ENCODE measurements at regions not wholly inside any gene's neighbourhood (a gene's known extent, or its start where the extent isn't known, plus 50 kb on each side); places are given as distances from the start of the nearest gene placed in this dataset.
A peak's percentile ranks its signal among the peaks of the same experiment; 100 is the strongest.

DNA sequence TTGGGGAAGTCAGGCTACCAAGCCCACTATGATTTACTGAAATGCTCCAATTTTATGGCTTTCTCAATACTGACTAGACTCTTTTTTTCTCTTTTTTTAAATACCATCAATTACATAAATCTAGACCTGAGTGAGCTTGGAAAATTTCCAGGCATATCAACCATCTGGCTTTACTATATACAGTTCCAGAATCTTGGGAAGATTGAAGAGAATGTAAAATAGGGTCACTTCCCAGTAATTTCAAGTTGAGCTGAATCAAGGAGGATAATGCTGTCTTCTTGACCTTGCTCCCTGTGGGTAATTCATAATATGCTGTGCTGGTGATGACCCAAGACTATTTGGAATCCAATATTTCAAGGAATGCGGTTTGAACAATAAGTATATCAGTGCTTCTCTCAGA lies 108.1 kb downstream of the MAP3K21 start:
- Histone ChIP-seq H3K27me3 (ENCODE audit: control insufficient read depth in 1 of 2, insufficient read depth in 2 of 2, low read length in 2 of 2) (peaks cover 0 to 12% of the 10 kb centered on the region in 2 experiments), H3K4me1 (ENCODE audit: insufficient read depth, low read length) (no peaks in the 10 kb centered on the region), H3K9me3 (ENCODE audit: control insufficient read depth in 1 of 2, insufficient read depth in 1 of 2, low read length in 2 of 2) (no peaks in the 10 kb centered on the region), H3K4me3 (ENCODE audit: low read length) (no peak overlapping the region), H3K36me3 (ENCODE audit: insufficient read depth, low read length) (no peaks in the 10 kb centered on the region), H3K27ac (ENCODE audit: low read depth in 1 of 2, low read length in 2 of 2) (no peak overlapping the region)
- POLR2A ChIA-PET, result no interaction called here
- no peak for DNase-seq
- no peak for ATAC-seq (ENCODE audit: poor library complexity)
- Mint-ChIP-seq H3K9me3 (no peaks in the 10 kb centered on the region), H3K4me1 (ENCODE audit: low read depth) (no peaks in the 10 kb centered on the region), H3K4me3 (no peak overlapping the region), H3K27ac (no peak overlapping the region), H3K36me3 (ENCODE audit: low read depth) (no peaks in the 10 kb centered on the region), H3K27me3 (peaks cover 39% of the 10 kb centered on the region)
- intact Hi-C loops (cut with DNase I, micrococcal nuclease), result loop anchor here in 1 of 2 experiments (1.0 kb wide), 1 partner anchor 30 kb away; no protein-coding TSS in a partner anchor
- TF ChIP-seq, protein P1, sequence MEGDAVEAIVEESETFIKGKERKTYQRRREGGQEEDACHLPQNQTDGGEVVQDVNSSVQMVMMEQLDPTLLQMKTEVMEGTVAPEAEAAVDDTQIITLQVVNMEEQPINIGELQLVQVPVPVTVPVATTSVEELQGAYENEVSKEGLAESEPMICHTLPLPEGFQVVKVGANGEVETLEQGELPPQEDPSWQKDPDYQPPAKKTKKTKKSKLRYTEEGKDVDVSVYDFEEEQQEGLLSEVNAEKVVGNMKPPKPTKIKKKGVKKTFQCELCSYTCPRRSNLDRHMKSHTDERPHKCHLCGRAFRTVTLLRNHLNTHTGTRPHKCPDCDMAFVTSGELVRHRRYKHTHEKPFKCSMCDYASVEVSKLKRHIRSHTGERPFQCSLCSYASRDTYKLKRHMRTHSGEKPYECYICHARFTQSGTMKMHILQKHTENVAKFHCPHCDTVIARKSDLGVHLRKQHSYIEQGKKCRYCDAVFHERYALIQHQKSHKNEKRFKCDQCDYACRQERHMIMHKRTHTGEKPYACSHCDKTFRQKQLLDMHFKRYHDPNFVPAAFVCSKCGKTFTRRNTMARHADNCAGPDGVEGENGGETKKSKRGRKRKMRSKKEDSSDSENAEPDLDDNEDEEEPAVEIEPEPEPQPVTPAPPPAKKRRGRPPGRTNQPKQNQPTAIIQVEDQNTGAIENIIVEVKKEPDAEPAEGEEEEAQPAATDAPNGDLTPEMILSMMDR (IDR thresholded peaks at IDR 0.05), result no peak
- CTCF ChIA-PET, result no interaction called here

DNA sequence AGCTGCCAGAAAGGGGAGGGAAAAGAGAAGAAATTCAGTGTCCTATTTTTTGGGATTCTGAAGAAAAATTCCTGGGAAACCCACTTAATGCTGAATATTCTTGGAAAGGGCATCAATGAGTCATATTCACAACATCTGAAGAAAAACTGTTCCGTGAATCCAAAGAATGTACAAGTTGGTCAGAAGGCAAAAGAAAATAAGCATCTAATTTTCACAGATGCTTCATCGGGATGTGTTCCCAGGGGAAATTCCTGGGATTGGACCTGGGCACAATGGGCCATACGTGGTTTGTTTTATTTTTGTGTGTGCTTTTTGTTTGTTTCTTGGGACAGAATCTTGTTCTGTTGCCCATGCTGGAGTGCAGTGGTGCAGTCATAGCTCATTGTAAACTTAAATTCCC lies 112.2 kb downstream of the MAP3K21 start:
- TF ChIP-seq, protein P1 (IDR thresholded peaks at IDR 0.05), result no peak
- H3K36me3 ChIP-seq (ENCODE audit: insufficient read depth, low read length), result no peaks in the 10 kb centered on the region
- DNase-seq (no peak), ATAC-seq (ENCODE audit: poor library complexity) (no peak)
- H3K27ac ChIP-seq (ENCODE audit: low read depth in 1 of 2, low read length in 2 of 2), result no peak overlapping the region
- H3K27ac Mint-ChIP-seq, result no peak overlapping the region
- peaks cover 26% of the 10 kb centered on the region for H3K27me3 Mint-ChIP-seq
- intact Hi-C loops (cut with DNase I, micrococcal nuclease), result no loop called here
- H3K4me1 ChIP-seq (ENCODE audit: insufficient read depth, low read length), result no peaks in the 10 kb centered on the region
- H3K4me3 ChIP-seq (ENCODE audit: low read length), result no peak overlapping the region
- ChIA-PET POLR2A (no interaction called here), CTCF (no interaction called here)
- H3K9me3 Mint-ChIP-seq, result no peaks in the 10 kb centered on the region
- H3K27me3 ChIP-seq (ENCODE audit: control insufficient read depth in 1 of 2, insufficient read depth in 2 of 2, low read length in 2 of 2), result peaks cover 2 to 4% of the 10 kb centered on the region in 2 experiments
- H3K4me1 Mint-ChIP-seq (ENCODE audit: low read depth), result no peaks in the 10 kb centered on the region
- no peaks in the 10 kb centered on the region for H3K36me3 Mint-ChIP-seq (ENCODE audit: low read depth)
- H3K4me3 Mint-ChIP-seq, result no peak overlapping the region
- H3K9me3 ChIP-seq (ENCODE audit: control insufficient read depth in 1 of 2, insufficient read depth in 1 of 2, low read length in 2 of 2), result no peaks in the 10 kb centered on the region

DNA sequence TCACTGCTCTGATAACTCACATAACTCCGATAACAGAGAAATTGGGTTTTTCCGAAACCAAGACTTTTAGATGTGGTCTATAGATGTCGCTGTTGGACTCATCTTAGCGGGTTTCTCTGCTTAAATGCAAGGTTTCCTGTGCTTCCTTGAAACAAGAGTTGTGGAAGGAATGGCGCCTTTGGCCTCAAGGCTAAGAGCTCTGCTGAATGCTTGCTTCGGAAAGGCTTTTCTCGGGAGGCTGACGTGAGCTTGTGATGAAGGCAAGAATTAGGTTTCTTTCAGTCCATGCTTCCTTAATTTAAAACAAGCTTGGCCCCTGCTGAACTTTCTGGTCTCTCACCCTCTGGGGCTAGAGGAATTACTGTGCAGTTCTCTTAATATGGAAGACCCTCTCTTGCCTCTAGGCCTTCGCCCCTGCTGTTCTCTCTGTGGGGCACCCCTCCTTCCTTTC lies 113.5 kb downstream of the MAP3K21 start:
- Histone ChIP-seq H3K4me1 (ENCODE audit: insufficient read depth, low read length) (no peaks in the 10 kb centered on the region), H3K27ac (ENCODE audit: low read depth in 1 of 2, low read length in 2 of 2) (no peak overlapping the region), H3K4me3 (ENCODE audit: low read length) (no peak overlapping the region), H3K27me3 (ENCODE audit: control insufficient read depth in 1 of 2, insufficient read depth in 2 of 2, low read length in 2 of 2) (peaks cover 4% of the 10 kb centered on the region in 2 experiments), H3K36me3 (ENCODE audit: insufficient read depth, low read length) (no peaks in the 10 kb centered on the region), H3K9me3 (ENCODE audit: control insufficient read depth in 1 of 2, insufficient read depth in 1 of 2, low read length in 2 of 2) (no peaks in the 10 kb centered on the region)
- intact Hi-C loops (cut with DNase I, micrococcal nuclease), result no loop called here
- Mint-ChIP-seq H3K27ac (no peak overlapping the region), H3K4me3 (no peak overlapping the region), H3K9me3 (no peaks in the 10 kb centered on the region), H3K4me1 (ENCODE audit: low read depth) (no peaks in the 10 kb centered on the region), H3K36me3 (ENCODE audit: low read depth) (no peaks in the 10 kb centered on the region), H3K27me3 (peaks cover 21% of the 10 kb centered on the region)
- POLR2A ChIA-PET, result no interaction called here
- no peak for ATAC-seq (ENCODE audit: poor library complexity)
- CTCF ChIA-PET, result interaction anchor here (0.7 kb wide), 1 partner anchor 425 kb away, joined by 3 read pairs; no protein-coding TSS in a partner anchor
- DNase-seq, result peak in 3 of 14 experiments; percentile 14 to 42 (median 28)
- TF ChIP-seq, protein P1 (IDR thresholded peaks at IDR 0.05), result peak; percentile 62
